ENCODE measurements at regions not wholly inside any gene's neighbourhood (a gene's known extent, or its start where the extent isn't known, plus 50 kb on each side); places are given as distances from the start of the nearest gene placed in this dataset.

DNA sequence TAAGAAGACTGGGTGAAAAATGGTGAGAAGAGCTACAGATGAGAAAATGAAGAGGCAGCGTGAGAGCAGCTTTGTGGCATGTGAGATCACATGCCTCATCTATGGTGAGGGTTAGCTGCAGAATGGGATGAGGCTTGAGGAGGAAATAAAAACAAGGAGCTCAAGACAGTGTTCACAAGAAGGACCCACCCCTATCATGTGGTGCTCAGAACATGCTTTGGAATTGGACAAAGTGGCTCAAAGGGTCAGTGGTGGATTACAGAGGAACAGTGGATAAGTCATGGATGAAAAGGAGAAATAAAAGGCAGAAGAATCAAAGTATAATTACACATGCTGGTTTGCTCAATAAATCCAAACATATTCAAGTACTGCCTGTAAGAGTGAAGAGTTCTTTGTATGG is 126.9 kb upstream of the UST start:
- TF ChIP-seq, protein P1, sequence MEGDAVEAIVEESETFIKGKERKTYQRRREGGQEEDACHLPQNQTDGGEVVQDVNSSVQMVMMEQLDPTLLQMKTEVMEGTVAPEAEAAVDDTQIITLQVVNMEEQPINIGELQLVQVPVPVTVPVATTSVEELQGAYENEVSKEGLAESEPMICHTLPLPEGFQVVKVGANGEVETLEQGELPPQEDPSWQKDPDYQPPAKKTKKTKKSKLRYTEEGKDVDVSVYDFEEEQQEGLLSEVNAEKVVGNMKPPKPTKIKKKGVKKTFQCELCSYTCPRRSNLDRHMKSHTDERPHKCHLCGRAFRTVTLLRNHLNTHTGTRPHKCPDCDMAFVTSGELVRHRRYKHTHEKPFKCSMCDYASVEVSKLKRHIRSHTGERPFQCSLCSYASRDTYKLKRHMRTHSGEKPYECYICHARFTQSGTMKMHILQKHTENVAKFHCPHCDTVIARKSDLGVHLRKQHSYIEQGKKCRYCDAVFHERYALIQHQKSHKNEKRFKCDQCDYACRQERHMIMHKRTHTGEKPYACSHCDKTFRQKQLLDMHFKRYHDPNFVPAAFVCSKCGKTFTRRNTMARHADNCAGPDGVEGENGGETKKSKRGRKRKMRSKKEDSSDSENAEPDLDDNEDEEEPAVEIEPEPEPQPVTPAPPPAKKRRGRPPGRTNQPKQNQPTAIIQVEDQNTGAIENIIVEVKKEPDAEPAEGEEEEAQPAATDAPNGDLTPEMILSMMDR (conservative IDR thresholded peaks at IDR 0.05), result no peak
- no peak for TF ChIP-seq ZFX (IDR thresholded peaks at IDR 0.05)
